Effector memory CD4-positive, alpha-beta T cell (primary cell): ENCODE measurements at regions not wholly inside any gene's neighbourhood (a gene's known extent, or its start where the extent isn't known, plus 50 kb on each side); places are given as distances from the start of the nearest gene placed in this dataset.
"Not testable (repeated sequence)": the region's sequence is repeated elsewhere in the genome, so short reads cannot be mapped to it uniquely, and the experiment has no call there.

Experiments
- DNase-seq, 3 donors: peaks; one replicate each; pipeline ENCODE4 v3.0.0-alpha.2; 2020
- H3K27ac ChIP-seq: 2 replicates; pipeline ENCODE4 v1.7.0; 2013; ENCODE audit warnings: mild to moderate bottlenecking, low read length, moderate library complexity; ENCODE audit not compliant: insufficient read depth, poor library complexity, severe bottlenecking
- H3K27me3 ChIP-seq: replicated peaks from 2 replicates; pipeline ENCODE4 v1.7.0; 2013; ENCODE audit warnings: mild to moderate bottlenecking, low read length; ENCODE audit not compliant: insufficient read depth, control insufficient read depth, poor library complexity, severe bottlenecking
- H3K36me3 ChIP-seq: 2 replicates; pipeline ENCODE4 v1.7.0; 2013; ENCODE audit warnings: mild to moderate bottlenecking, low read length, moderate library complexity; ENCODE audit not compliant: control insufficient read depth, insufficient read depth
- H3K4me1 ChIP-seq: 2 replicates; pipeline ENCODE4 v1.7.0; 2013; ENCODE audit warnings: low read length, mild to moderate bottlenecking; ENCODE audit not compliant: control insufficient read depth, insufficient read depth, poor library complexity, severe bottlenecking
- H3K4me3 ChIP-seq: 2 replicates; pipeline ENCODE4 v1.7.0; 2013; ENCODE audit warnings: low read length, low read depth, mild to moderate bottlenecking; ENCODE audit not compliant: insufficient read depth, poor library complexity, severe bottlenecking
- H3K9me3 ChIP-seq: 2 replicates; pipeline ENCODE4 v1.7.0; 2013; ENCODE audit warnings: mild to moderate bottlenecking, low read length, moderate library complexity; ENCODE audit not compliant: control insufficient read depth

DNA sequence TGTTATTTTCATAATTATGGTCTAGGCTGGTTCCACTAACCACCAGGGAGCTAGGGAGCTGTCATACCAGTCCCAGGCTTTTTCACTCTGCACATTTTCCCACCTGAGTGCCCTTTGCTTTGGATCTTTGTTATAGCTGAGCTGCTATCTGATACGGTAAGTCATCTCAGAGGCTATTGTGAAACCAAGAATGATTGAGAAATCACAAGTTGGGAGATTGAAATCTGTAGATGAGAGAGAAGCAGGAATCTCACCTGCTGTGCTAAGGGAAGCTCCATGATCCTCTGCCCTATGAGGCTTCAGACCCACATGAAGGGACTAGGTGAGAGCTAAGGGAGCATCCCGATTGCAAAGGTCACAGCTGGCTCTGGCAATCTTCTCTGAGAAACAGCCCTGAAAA lies 307.8 kb downstream of the REEP3 start:
- no peaks in the 10 kb centered on the region for H3K27me3 ChIP-seq
- no peaks in the 10 kb centered on the region for H3K4me1 ChIP-seq
- no peak for DNase-seq
- no peaks in the 10 kb centered on the region for H3K9me3 ChIP-seq
- no peak overlapping the region for H3K27ac ChIP-seq
- H3K4me3 ChIP-seq, result no peak overlapping the region
- H3K36me3 ChIP-seq, result no peaks in the 10 kb centered on the region

DNA sequence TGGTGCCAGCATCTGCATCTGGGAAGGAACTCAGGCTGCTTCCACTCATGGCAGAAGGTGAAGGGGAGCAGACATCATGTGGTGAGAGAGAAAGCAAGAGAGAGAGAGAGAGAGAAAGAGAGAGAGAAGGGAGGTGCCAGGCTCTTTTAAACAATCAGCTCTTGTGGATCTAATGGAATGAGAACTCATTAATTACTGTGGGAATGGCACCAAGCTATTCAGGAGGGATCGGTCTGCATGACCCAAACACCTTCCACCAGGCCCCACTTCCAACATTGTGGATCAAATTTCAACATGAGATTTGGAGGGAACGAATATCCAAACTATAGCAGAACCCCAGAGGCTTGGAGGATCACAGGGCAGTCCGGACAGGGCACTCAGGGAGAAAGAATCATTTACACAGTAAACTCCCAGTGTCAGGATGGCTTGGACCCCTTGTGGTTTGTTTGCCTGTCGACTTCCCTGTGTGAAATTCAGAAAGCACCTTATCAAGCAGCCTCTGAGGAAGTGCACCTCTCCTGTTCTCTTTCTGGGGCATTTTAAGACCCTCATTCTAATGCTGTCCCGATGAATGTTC lies 308.5 kb downstream of the REEP3 start:
- Histone ChIP-seq H3K4me3 (no peak overlapping the region), H3K4me1 (no peaks in the 10 kb centered on the region), H3K27ac (no peak overlapping the region), H3K27me3 (no peaks in the 10 kb centered on the region), H3K9me3 (no peaks in the 10 kb centered on the region), H3K36me3 (no peaks in the 10 kb centered on the region)
- no peak for DNase-seq

DNA sequence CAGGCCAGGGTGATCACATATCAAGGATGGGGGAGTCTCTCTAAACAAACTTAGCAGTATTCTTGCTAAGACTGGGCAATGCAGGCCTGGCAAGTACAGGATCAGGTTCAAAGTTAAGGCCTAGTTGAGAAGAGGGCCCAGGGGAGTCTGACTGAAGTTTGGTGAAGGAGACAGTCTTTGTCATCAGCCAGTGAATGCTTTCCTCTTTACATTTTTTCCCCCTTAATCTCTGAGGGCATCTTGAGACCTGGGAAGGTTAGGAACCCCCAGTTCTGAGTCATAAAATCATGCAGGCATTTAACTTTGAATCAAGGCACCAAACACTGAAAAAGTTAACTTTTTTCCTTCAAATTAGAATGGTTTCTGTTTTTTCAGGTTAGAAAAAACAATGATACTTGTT lies 311.5 kb downstream of the REEP3 start:
- H3K4me3 ChIP-seq, result no peak overlapping the region
- no peaks in the 10 kb centered on the region for H3K9me3 ChIP-seq
- H3K27me3 ChIP-seq, result no peaks in the 10 kb centered on the region
- no peaks in the 10 kb centered on the region for H3K4me1 ChIP-seq
- no peak for DNase-seq
- no peak overlapping the region for H3K27ac ChIP-seq
- no peaks in the 10 kb centered on the region for H3K36me3 ChIP-seq

DNA sequence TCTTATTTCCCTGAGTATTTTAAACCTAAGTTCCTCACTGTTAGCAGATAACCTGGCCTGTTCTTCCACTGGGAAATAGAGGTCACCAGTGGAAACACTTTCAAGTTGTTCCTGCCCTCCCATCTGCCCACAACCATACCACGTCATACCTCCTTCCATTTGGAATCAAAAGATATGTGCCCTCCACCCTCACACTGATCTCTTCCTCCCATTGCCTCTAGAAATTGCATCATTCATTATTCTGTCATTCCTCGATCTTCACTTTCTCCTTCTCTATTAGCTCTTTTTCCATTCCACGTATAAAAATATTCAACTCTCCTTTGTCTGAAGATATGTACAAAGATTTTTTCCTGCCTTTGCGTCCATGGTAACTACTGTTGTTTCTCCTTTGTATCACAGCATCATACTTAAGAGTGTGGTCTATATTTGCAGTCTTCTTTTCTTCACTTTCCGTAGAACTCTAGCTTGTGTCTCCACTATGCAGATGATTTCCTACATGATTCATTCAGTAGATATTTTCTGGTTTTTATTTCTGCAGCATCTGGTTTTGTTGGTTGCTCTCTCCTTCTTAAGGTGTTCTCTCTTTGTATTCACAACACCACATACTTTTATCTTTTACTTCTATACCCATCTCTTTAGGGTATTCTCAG lies 312.3 kb downstream of the REEP3 start:
- no peak for DNase-seq
- Histone ChIP-seq H3K36me3 (no peaks in the 10 kb centered on the region), H3K27ac (no peak overlapping the region), H3K4me3 (no peak overlapping the region), H3K27me3 (no peaks in the 10 kb centered on the region), H3K4me1 (no peaks in the 10 kb centered on the region), H3K9me3 (no peaks in the 10 kb centered on the region)

DNA sequence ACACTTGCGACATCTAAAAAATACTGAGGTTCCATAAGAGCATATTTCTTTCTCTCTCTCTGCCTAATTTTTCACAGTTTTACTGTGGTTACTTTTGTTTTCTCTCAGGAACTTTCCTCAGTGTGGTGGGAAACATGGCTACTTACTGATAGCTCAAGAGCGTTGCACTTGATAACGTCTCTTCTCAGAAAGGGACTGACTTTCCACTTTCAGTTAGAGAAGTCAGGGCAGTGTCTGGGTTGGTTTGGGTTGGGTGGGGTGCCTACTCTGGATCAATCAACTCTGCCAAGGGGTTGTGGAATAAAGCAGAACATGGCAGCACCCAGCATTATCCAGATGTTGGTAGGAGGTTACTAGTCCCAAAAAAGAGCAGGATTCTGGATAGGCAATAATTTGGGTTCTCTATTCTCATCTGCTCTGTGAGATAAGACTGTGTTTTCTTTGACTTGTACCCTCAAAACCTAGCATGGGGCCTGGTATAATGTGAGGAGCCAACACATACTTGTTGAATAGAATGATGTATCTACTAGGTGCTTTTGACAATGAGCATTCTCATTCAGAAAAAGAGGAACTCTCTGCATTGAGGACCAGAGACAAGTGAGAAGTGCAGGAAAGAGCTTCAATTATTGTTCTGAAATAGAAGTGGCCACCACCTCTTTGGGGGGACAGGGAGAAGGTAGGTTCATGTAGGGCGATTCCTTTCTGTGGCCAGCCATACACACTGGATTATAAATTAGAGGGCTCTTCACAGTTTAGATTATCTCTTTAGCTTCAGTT lies 315.7 kb downstream of the REEP3 start:
- no peak for DNase-seq
- Histone ChIP-seq H3K4me1 (no peaks in the 10 kb centered on the region), H3K27me3 (no peaks in the 10 kb centered on the region), H3K9me3 (no peaks in the 10 kb centered on the region), H3K36me3 (no peaks in the 10 kb centered on the region), H3K4me3 (no peak overlapping the region), H3K27ac (no peak overlapping the region)

DNA sequence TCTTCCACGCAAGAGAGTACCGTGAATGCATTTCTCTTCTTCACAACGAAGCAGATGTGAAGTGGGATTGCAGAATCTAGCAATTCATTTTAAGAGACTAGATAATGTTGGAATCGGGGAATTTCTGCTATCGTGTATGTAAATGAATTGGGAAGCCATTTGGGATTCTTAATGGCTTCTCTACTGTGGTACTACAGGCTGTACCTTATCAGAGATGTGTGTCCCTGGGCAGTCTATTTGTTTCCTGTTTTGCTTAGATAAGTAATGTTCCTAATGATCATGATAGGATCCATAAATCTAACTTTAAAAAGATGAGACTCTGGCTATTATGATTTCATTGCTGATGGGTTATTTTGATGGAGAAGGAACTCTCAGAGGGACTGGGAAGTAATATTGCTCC lies 320.6 kb downstream of the REEP3 start:
- Histone ChIP-seq H3K9me3 (no peaks in the 10 kb centered on the region), H3K4me1 (no peaks in the 10 kb centered on the region), H3K36me3 (no peaks in the 10 kb centered on the region), H3K4me3 (no peak overlapping the region), H3K27ac (no peak overlapping the region), H3K27me3 (no peaks in the 10 kb centered on the region)
- DNase-seq, result no peak

DNA sequence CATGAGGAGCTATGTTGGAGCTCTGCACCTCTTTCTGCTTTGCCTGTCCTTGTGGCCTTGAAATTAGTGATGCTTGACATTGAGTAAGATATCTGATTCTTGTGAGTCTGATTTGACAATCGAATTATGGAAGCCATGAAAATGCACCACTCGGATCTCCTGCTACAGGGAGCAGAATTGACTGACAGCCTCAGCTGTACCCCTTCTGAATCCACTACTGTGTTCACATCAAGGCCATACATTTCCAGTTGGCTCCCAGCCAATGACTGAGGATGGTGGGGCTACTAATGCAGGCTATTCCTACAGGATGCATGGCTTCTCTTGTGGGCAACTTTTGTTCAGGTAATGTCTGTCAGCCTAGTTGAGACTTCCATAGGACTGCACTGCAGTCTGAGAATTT lies 321.9 kb downstream of the REEP3 start:
- no peaks in the 10 kb centered on the region for H3K27me3 ChIP-seq
- H3K4me1 ChIP-seq, result no peaks in the 10 kb centered on the region
- H3K4me3 ChIP-seq, result no peak overlapping the region
- H3K36me3 ChIP-seq, result no peaks in the 10 kb centered on the region
- H3K27ac ChIP-seq, result no peak overlapping the region
- no peaks in the 10 kb centered on the region for H3K9me3 ChIP-seq
- DNase-seq, result no peak

DNA sequence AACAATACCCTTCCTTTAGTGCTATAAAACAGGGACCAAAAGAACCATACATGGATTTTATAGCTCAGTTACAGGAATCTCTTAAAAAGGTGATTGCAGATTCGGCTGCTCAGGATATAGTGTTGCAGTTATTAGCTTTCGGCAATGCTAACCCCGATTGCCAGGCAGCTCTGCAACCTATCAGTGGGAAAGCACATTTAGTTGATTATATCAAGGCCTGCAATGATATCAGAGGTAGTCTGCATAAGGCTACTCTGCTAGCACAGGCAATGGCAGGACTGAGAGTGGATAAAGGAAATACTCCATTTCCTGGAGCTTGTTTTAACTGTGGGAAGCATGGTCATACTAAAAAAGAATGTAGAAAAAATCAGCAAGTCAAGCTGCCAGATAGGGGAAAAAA lies 327.7 kb downstream of the REEP3 start:
- H3K4me1 ChIP-seq, H3K4me3 ChIP-seq, DNase-seq, H3K27ac ChIP-seq, H3K36me3 ChIP-seq, H3K27me3 ChIP-seq, H3K9me3 ChIP-seq: not testable (repeated sequence)

DNA sequence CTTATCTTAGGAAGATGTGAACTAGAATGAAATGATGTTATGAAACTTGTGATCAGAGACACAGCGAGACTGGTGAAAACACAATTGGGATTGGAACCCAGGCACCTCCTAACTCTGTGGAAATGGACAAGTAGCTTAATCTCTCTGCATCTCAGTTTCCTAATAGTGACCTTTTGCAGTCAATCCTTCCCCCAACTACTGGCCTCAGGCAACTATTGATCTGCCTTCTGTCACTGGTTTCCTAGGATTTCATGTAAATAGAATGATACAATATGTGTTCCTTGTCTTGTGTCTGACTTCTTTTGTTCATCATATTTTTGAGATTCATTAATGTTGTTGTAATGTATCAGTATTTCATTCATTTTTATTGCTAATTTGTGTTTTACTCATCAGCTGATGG lies 341.7 kb downstream of the REEP3 start:
- Histone ChIP-seq H3K27ac (no peak overlapping the region), H3K4me1 (peaks cover 3% of the 10 kb centered on the region), H3K27me3 (no peaks in the 10 kb centered on the region), H3K9me3 (no peaks in the 10 kb centered on the region), H3K4me3 (no peak overlapping the region), H3K36me3 (no peaks in the 10 kb centered on the region)
- no peak for DNase-seq

DNA sequence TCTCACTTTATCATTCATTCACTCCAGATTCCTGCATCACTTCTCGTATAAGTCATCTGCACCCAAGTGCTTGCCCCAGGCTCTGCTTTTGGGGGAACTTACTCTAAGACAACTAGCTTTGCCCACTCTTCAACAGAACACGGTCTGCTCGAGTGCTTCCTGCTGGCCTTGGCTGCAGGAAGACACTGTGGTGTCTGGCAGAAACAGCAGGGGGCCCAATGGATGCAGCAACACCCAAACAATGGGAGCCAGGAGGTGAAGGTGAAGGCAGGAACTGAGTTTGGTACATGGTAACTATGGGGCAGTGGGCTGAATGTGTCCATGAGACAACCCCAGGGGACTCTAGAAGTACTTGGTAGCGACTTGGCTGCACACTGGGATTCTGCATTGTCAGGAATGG lies 344.0 kb downstream of the REEP3 start:
- Histone ChIP-seq H3K27me3 (no peaks in the 10 kb centered on the region), H3K9me3 (no peaks in the 10 kb centered on the region), H3K36me3 (no peaks in the 10 kb centered on the region), H3K27ac (no peak overlapping the region), H3K4me3 (no peak overlapping the region), H3K4me1 (peaks cover 3% of the 10 kb centered on the region)
- no peak for DNase-seq
